NCI-H345 treated with DMSO at 0.1 percent for 48 hours (cell line): ENCODE measurements at regions not wholly inside any gene's neighbourhood (a gene's known extent, or its start where the extent isn't known, plus 50 kb on each side); places are given as distances from the start of the nearest gene placed in this dataset.

ENCODE experiments used
- DNase-seq: peaks from one replicate; lab custom pipeline; 2025; ENCODE audit not compliant: unreplicated experiment; lab: John Stamatoyannopoulos, UW

- DNase-seq, result no peak
Observed at GRCh38 chr1:201655243-201655642, 116.3 kb downstream of the NAV1 start.

- no peak for DNase-seq
Observed at GRCh38 chr1:201655910-201656309, 117.0 kb downstream of the NAV1 start.

- peak; percentile 44 for DNase-seq
Observed at GRCh38 chr1:201656311-201657032, 117.5 kb downstream of the NAV1 start.

GRCh38 chr1:201659572-201659971 is 120.6 kb downstream of the NAV1 start:
- no peak for DNase-seq

GRCh38 chr1:201660931-201661822 is 122.2 kb downstream of the NAV1 start:
- DNase-seq, result no peak

- no peak for DNase-seq
Observed at GRCh38 chr1:201661823-201662359, 123.0 kb downstream of the NAV1 start.

- DNase-seq, result no peak
Observed at GRCh38 chr1:201662646-201663045, 123.7 kb downstream of the NAV1 start.

- DNase-seq, result no peak
Observed at GRCh38 chr1:201663491-201664113, 124.7 kb downstream of the NAV1 start.

GRCh38 chr1:201665036-201665435 is 126.1 kb downstream of the NAV1 start:
- no peak for DNase-seq

- DNase-seq, result no peak
Observed at GRCh38 chr1:201666102-201666501, 127.2 kb downstream of the NAV1 start.

- no peak for DNase-seq
Observed at GRCh38 chr1:201666645-201667044, 127.7 kb downstream of the NAV1 start.

- no peak for DNase-seq
Observed at GRCh38 chr1:201667479-201667878, 128.6 kb downstream of the NAV1 start.

GRCh38 chr1:201670517-201670916 is 131.6 kb downstream of the NAV1 start:
- no peak for DNase-seq

GRCh38 chr1:201672685-201673084 is 133.8 kb downstream of the NAV1 start:
- no peak for DNase-seq

GRCh38 chr1:201673093-201673492 is 134.2 kb downstream of the NAV1 start:
- no peak for DNase-seq

GRCh38 chr1:201673915-201674314 is 135.0 kb downstream of the NAV1 start:
- no peak for DNase-seq

- DNase-seq, result no peak
Observed at GRCh38 chr1:201675143-201675542, 136.2 kb downstream of the NAV1 start.

- DNase-seq, result no peak
Observed at GRCh38 chr1:201676197-201676596, 137.3 kb downstream of the NAV1 start.

GRCh38 chr1:201676641-201677040 is 137.7 kb downstream of the NAV1 start:
- no peak for DNase-seq

- no peak for DNase-seq
Observed at GRCh38 chr1:201678264-201679101, 139.6 kb downstream of the NAV1 start.

GRCh38 chr1:201681375-201681774 is 142.4 kb downstream of the NAV1 start:
- no peak for DNase-seq
